HFFc6 (cell line): ENCODE measurements at regions not wholly inside any gene's neighbourhood (a gene's known extent, or its start where the extent isn't known, plus 50 kb on each side); places are given as distances from the start of the nearest gene placed in this dataset.

Experiments
- DNase-seq: peaks from one replicate; pipeline ENCODE4 v3.0.0-alpha.2; 2018
- H3K27ac Mint-ChIP-seq: 2 replicates; pipeline ENCODE4 v1.8.0; 2020; ENCODE audit warnings: mild to moderate bottlenecking, mixed read lengths
- H3K27me3 Mint-ChIP-seq: 2 replicates; pipeline ENCODE4 v1.8.0; 2021; ENCODE audit warnings: mild to moderate bottlenecking, moderate library complexity, mixed read lengths; ENCODE audit not compliant: insufficient read depth
- H3K36me3 Mint-ChIP-seq: 2 replicates; pipeline ENCODE4 v1.8.0; 2021; ENCODE audit warnings: low read depth, mixed read lengths
- H3K4me1 Mint-ChIP-seq: 2 replicates; pipeline ENCODE4 v1.8.0; 2020; ENCODE audit warnings: low read depth, mixed read lengths
- H3K4me3 Mint-ChIP-seq: 2 replicates; pipeline ENCODE4 v1.8.0; 2020; ENCODE audit warnings: mild to moderate bottlenecking, moderate library complexity, mixed read lengths
- H3K9me3 Mint-ChIP-seq: 2 replicates; pipeline ENCODE4 v1.8.0; 2020; ENCODE audit warnings: mild to moderate bottlenecking, mixed read lengths
- CTCF ChIP-seq: fragments of 200-600 bp; sonication (generic); IDR thresholded peaks from 2 replicates; pipeline ENCODE4 v1.5.0; 2021; ENCODE audit warnings: antibody characterized with exemption, mild to moderate bottlenecking

DNA sequence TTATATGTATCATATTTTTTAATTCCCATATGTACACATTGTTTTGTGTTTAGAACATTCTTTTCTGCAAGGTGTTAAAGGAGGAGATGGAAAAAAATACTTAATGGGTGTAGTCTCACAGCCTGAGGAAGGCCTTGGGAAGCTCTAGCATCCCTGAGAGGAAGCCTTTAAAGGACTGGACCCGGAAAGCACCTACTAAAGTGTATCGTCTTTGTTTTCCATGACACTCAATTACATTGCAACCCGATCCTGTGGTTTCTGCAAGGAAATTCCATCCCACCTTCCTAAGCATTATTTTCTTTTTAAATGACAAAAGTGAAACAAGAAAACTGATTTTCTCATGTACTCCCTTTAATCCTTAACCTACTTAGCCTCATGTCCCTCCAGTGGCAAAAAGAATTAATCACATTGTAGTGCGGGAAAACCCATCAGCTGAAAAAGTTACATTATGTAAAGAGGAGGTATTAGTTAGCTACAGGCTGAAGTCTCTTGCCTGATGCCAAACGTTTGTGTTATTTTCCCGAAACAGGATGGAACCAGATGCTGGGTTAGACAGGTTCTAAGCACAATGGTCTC is 147.8 kb upstream of the CPSF6 start:
- Mint-ChIP-seq H3K27ac (no peak overlapping the region), H3K27me3 (peaks cover 24% of the 10 kb centered on the region), H3K36me3 (no peaks in the 10 kb centered on the region), H3K9me3 (no peaks in the 10 kb centered on the region), H3K4me1 (no peaks in the 10 kb centered on the region), H3K4me3 (no peak overlapping the region)
- DNase-seq = no peak
- TF ChIP-seq CTCF = no peak

DNA sequence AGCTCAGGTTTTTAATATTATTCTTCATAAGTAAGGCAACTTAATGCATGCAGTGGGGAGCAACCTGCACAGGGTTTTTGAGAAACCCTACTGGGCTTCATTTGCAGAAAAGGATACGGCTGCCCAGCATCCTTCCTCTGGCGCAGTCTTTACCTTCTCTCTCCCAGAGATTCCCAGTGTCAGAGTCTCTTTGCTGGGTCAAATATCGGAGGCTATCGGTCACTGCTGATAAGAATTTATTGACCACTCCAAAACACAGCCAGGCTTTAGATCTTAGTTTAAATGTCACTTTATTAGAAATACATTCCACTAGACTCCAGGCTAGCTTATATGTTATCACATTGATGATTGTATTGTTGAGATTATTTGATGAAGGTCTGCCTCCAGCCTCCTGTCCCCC is 147.2 kb upstream of the CPSF6 start:
- no peak for DNase-seq
- Mint-ChIP-seq H3K4me3 (no peak overlapping the region), H3K27me3 (peaks cover 20% of the 10 kb centered on the region), H3K36me3 (no peaks in the 10 kb centered on the region), H3K4me1 (no peaks in the 10 kb centered on the region), H3K27ac (no peak overlapping the region), H3K9me3 (no peaks in the 10 kb centered on the region)
- no peak for TF ChIP-seq CTCF

DNA sequence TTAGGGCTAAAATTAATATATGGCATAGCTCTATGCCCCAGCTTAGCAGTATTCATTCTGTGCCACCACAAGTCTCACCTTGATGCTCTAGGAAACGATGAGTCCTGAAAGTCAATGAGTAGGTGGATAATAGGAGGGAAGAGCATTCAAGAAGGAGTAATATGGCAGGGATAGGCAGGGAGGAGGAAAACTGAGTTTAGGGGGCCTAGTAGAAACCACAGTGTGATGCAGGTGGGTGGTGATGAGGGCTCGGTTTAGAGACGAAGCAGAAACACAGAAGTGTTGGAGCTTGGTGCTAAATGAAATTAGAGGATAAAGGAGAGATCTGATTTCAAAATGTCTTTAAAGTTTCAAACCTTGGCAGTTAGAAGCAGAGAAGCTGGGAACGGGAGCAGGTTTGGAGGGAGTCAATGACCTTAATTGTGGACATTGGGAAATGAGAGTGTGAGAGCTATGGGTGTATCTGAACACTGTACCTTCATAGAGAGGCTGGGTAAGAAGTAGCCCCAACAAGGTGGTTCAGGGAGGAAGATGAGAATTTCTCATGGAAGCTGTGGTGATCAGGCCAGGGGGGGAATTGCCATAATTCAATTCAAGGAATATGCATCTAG is 144.7 kb upstream of the CPSF6 start:
- no peak for DNase-seq
- TF ChIP-seq CTCF = no peak
- no peak overlapping the region for H3K4me3 Mint-ChIP-seq
- no peak overlapping the region for H3K27ac Mint-ChIP-seq
- H3K9me3 Mint-ChIP-seq = no peaks in the 10 kb centered on the region
- H3K27me3 Mint-ChIP-seq = peaks cover 14% of the 10 kb centered on the region
- no peaks in the 10 kb centered on the region for H3K4me1 Mint-ChIP-seq
- H3K36me3 Mint-ChIP-seq = no peaks in the 10 kb centered on the region

DNA sequence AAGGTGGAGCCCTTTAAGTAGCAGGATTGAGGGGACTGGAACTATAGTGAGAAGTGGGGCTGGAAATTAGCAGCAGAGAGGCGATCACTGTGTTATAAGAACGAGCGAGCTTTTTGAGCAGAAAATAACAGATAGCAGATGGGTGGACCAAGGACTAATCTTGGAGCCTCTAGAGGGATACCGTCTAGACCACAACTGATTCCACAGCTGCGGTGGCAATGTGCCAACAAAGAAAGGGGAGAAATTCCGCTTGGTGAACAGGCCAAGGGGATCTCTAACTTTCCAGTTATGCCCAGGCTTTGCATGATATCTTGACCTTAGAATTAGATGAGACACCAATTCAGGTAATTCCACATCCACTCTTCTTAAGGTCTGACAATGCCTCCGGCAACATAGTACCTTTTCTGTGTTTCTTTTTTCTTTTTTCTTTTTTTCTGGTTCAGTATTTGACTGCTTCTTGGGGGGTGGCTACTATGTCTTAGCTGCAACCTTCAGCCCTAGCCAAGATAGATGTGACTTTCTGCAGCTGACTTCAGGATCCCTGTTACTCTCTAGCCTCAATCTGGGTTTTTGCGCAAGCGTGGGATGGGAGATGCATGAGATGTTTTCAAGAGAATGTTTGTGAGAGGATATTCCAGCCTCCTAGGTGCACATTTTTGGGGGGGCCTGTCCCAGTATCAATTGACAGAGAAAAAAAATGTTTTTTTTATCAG is 143.4 kb upstream of the CPSF6 start:
- Mint-ChIP-seq H3K9me3 (no peaks in the 10 kb centered on the region), H3K4me1 (no peaks in the 10 kb centered on the region), H3K4me3 (no peak overlapping the region), H3K27me3 (peaks cover 10% of the 10 kb centered on the region), H3K27ac (no peak overlapping the region), H3K36me3 (no peaks in the 10 kb centered on the region)
- TF ChIP-seq CTCF = no peak
- DNase-seq = no peak

DNA sequence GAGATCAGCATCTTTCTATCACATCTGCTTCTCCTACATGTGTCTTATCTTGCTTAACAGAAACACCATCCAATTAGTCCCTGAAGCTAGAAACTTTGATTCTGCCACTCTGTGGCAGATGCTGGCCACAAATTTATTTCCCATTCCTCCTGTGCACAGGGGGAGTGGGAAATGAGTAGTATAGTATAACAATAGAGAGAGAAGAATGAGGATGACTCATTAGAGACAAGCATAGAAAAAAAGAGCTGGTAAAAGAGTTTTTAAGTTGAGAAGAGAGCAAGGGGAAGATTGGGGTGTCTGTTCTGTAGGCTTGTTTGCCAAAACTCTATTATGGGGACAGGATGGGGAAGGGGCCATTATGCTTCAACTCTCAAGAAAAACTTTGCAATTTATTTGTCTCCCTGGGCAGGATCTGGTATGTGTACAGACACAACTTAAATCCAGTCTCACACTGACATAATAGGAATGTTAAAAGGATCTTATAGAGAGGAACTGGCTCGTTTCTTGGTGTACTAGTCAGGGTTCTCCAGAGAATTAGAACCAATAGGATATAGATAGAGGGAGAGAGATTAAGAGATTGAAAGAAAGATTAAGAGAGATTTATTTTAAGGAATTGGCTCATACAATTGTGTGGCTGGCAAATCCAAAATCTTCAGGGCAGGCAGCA is 142.6 kb upstream of the CPSF6 start:
- Mint-ChIP-seq H3K9me3 (no peaks in the 10 kb centered on the region), H3K36me3 (no peaks in the 10 kb centered on the region), H3K27me3 (peaks cover 10% of the 10 kb centered on the region), H3K27ac (no peak overlapping the region), H3K4me1 (peaks cover 5% of the 10 kb centered on the region; the same call in 1 of the 2 replicates), H3K4me3 (no peak overlapping the region)
- no peak for TF ChIP-seq CTCF
- no peak for DNase-seq
